HG03135 (cell line): ENCODE measurements at regions not wholly inside any gene's neighbourhood (a gene's known extent, or its start where the extent isn't known, plus 50 kb on each side); places are given as distances from the start of the nearest gene placed in this dataset.
"Not testable (repeated sequence)": the region's sequence is repeated elsewhere in the genome, so short reads cannot be mapped to it uniquely, and the experiment has no call there.

Experiments
- ATAC-seq: cut with Tn5 transposase; IDR thresholded peaks from one replicate; pipeline ENCODE4 v1.9.1; 2021; ENCODE audit warnings: mild to moderate bottlenecking, moderate library complexity; ENCODE audit not compliant: unreplicated experiment

DNA sequence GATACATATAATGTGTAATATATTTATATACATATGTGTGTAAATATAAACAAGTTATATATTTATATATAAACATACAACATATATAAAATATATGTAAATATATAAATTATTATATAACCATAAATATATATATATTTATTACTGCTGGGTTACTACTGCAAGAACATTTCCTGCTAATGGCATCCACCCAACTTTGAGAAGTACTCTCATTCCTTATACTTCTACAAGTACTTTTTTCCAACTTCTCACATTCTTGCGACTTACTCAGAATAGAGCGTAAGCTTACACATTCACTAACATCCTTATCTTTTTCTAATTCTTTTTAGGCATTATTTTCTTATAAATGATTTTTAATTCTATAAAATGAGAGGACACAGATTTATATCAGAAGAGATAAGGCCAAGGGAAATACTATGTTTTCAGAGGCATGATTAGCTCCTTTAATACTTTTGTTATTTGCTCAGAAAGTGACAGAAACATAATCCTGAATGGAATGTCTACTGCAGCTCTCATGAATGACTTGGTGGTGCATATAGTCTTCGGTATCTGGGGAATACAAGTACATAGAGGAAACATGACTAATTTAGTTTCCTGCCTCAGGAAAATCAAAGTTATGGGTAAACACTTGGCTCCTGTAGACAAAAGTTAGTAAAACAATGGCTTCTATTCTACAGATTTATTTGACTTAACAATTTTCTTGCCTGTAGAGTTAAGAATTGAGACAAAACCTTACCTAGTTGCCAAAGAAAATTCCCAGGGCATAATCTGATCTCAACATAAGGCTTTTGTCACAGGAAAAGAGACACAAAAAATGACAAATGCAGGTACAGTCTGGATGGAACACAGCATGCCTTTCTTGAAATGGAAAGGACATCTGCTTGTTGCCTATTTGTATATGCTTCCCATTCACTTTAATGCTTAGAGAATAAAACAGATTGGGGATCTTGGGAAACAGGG lies 453.9 kb downstream of the SQOR start:
- ATAC-seq, result no peak

- no peak for ATAC-seq
These were observed 454.7 kb downstream of the SQOR start for GRCh38 chr15:46089467-46089935.

- no peak for ATAC-seq
These were observed 457.1 kb downstream of the SQOR start for GRCh38 chr15:46091860-46092450.

GRCh38 chr15:46098006-46098405 lies 463.2 kb downstream of the SQOR start:
- not testable (repeated sequence) for ATAC-seq

- no peak for ATAC-seq
These were observed 475.9 kb downstream of the SQOR start for GRCh38 chr15:46110755-46111154.

DNA sequence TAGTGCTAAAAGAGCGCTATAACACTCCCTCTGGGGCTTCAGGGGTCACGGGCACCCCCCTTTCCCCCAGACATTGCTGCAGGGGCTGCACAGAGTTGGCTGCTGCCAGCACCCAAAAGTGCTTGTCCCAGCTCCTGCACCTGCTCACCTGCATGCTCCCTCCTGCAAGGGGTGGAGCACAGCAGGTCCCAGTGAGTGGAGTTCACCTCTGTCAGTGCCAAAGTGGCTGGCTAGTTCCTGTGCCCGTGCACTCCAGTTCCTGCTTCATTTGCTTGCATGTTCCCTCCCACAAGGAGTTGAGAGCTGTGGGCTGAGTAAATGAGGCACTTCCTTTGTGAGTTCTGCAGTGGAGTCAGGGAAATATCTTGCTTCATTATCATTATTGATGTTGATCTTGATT lies 476.9 kb downstream of the SQOR start:
- ATAC-seq, result no peak

GRCh38 chr15:46117071-46117470 lies 482.2 kb downstream of the SQOR start:
- no peak for ATAC-seq

GRCh38 chr15:46120713-46121112 lies 485.9 kb downstream of the SQOR start:
- ATAC-seq, result no peak

DNA sequence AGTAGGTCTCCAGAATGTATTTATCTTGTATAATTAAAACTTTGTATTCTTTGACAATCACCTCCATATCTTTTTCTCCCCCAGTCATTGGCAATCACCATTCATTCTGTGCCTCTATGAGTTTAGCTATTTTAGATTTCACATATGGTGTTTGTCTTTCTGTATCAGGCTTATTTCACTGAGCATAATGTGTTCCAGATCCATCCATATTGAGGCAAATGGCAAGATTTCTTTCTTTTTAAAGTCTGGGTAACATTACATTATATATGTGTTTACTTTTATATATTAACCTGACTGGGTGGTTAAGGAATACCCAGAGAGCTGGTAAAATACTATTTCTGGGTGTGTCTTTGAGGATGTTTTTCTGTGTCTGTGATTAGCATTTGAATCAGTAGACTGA lies 486.6 kb downstream of the SQOR start:
- no peak for ATAC-seq

- no peak for ATAC-seq
These were observed 491.8 kb downstream of the SQOR start for GRCh38 chr15:46126581-46126980.

- ATAC-seq, result no peak
These were observed 492.6 kb downstream of the SQOR start for GRCh38 chr15:46127361-46127874.

DNA sequence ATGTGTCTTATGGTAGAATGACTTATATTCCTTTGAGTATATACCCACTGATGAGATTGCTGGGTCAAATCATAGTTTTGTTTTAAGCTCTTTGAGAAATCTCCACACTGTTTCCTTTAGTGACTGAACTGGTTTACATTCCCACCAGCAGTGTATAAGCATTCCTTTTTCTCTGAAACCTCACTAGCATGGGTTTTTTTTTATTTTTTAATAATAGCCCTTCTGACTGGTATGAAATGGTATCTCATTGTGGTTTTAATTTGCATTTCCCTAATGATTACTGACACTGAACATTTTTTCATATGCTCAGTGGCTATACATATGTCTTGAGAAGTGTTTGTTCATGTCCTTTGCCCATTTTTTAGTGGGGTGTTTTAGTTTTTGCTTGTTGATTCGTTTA lies 494.3 kb downstream of the SQOR start:
- ATAC-seq, result no peak

- no peak for ATAC-seq
These were observed 497.0 kb downstream of the SQOR start for GRCh38 chr15:46131876-46132275.

DNA sequence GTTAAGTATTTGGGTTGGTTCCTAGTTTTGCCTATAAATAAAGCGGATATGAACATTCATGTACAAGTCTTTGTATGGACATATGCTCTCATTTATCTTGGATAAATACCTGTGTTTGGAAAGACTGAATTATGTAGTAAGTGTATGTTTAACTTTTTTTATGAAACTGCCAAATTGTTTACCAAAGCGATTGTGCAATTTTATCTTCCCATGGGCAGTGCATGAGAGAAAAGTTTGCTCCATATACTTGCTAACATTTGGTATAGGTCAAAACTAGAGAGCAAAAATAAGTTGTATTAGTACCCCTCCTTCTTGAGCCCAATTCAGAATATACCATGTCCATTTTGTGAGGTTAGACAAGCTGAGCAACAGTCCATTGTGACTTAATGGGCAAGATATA lies 502.6 kb downstream of the SQOR start:
- no peak for ATAC-seq

DNA sequence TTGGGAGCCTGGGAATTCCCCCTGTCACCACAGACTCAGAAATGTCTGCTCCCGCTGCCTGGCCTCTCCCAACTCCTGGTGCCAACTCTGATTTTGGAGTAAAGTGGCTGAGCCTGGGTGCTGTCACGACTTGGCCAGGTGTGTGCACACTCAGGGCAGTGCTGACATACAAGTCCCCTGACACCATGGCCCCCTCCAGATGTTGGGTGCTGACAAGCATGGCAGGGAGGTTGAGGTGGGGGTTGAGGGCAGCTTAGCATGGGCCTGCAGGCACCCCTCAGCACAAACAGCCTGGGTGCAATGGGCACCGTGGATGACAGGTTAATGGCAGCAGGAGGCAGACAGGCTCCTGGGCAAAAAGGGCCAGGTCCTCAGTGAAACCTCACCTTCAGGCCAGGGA lies 511.2 kb downstream of the SQOR start:
- ATAC-seq, result no peak

DNA sequence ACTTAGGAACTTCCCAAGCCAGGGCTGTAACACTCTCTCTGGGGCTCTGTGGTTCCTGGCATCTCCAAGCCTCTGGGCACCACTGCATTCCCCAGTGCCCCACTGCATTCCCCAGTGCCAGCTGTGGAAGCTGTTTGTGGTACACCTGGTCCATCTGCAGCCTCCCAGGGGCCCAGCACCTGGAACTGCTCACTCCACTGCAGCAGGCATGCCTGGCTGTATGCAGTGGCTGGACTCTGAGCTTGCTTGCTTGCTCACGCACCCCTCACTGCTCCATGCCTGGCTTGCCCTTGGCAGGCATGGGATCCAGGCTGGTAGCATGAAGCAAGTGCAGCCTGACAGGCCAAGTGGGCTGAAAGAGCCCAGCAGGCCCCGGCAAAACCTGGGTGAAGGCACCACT lies 512.1 kb downstream of the SQOR start:
- ATAC-seq, result no peak

GRCh38 chr15:46151786-46152185 lies 517.0 kb downstream of the SQOR start:
- ATAC-seq, result no peak

DNA sequence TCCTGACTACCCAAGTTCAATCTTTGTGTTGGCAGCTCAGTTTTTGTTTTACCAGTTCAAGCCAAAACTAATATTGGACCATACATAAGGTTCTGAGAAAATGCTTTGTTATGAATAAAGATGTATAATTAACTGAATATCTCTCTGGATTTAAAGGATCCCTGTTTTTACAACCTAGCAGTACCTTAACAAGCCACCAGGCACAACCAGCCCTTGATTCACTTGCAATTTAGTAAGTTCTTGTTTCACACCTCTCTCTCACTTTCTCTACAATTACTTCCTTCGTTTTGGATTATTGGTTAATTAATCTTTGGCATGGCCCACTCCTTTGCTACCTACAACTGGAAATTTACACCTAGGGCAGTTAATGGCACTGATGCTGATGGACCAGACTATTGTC lies 531.9 kb downstream of the SQOR start:
- ATAC-seq, result no peak

DNA sequence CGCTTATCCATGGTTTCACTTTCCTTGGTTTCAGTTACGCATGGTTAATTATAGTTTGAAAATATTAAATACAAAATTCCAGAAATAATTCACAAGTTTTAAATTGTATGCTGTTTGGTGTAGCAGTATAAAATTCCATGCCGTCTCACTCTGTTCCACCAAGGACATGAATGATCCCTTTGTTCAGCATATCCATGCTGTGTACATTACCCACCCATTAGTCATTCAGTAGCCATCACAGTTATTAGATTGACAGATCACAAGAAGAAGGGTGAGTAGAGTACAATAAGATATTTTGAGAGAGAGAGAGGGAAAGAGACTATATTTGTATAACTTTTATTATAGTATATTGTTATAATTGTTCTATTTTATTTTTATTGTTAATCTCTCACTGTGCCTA lies 535.5 kb downstream of the SQOR start:
- ATAC-seq, result no peak

GRCh38 chr15:46174122-46174521 lies 539.3 kb downstream of the SQOR start:
- no peak for ATAC-seq

GRCh38 chr15:46177219-46177618 lies 542.4 kb downstream of the SQOR start:
- ATAC-seq, result no peak

DNA sequence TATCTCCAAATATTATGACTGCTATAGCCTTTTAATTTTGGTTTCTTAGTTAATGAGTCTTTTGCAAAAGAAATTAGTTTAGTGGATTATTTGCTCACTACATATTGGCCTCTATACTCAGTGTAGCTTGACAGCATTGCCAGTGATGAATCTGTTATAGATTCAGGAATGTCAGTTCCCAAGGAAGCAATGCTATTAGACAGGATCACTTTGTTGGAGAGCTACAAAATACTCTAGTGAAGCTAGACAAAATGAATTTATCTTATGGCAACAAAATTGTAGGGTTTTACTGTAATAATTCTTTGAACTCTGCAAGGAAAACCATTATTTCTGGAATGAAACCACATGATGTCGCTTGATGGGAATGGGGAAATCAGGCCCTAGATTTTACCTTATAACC lies 543.3 kb downstream of the SQOR start:
- no peak for ATAC-seq
